GM12878 (cell line): ENCODE measurements at regions not wholly inside any gene's neighbourhood (a gene's known extent, or its start where the extent isn't known, plus 50 kb on each side); places are given as distances from the start of the nearest gene placed in this dataset.

Source experiments
- CHD4 ChIP-seq: fragments of 200-600 bp; sonication (generic); IDR thresholded peaks from 2 replicates; pipeline ENCODE4 v1.6.1; 2016; ENCODE audit warnings: mild to moderate bottlenecking
- CTCF ChIP-seq, 3 experiments: IDR thresholded peaks in 2 of 3; conservative IDR thresholded peaks in 1 of 3; 2 replicates each; pipeline ENCODE4 v1.5.1; 2011; ENCODE audit warnings: low read depth in 3 of 3, low read length in 3 of 3, mild to moderate bottlenecking in 3 of 3, control low read depth in 2 of 3, moderate library complexity in 2 of 3, inconsistent platforms in 1 of 3, mixed read lengths in 1 of 3; ENCODE audit not compliant: control insufficient read depth in 2 of 3, insufficient read depth in 1 of 3; ENCODE audit errors: extremely low read depth in 1 of 3
- ESRRA ChIP-seq: IDR thresholded peaks from 2 replicates; pipeline ENCODE4 v1.6.1; 2012; ENCODE audit warnings: mild to moderate bottlenecking, low read length, improper control_type of control experiment
- HDAC2 ChIP-seq: fragments of 200-600 bp; sonication (generic); IDR thresholded peaks from 2 replicates; pipeline ENCODE4 v1.6.1; 2017
- MYC ChIP-seq: IDR thresholded peaks from 2 replicates; pipeline ENCODE4 v1.6.1; 2011; ENCODE audit warnings: mild to moderate bottlenecking, low read length, moderate library complexity, inconsistent platforms; ENCODE audit not compliant: insufficient read depth, insufficient replicate concordance, insufficient read length, severe bottlenecking
- POLR2AphosphoS5 ChIP-seq: IDR thresholded peaks from 2 replicates; pipeline ENCODE4 v1.6.1; 2011; ENCODE audit warnings: mild to moderate bottlenecking, low read length, inconsistent platforms
- SPI1 ChIP-seq: IDR thresholded peaks from 2 replicates; pipeline ENCODE4 v1.6.1; 2011; ENCODE audit warnings: low read depth, mild to moderate bottlenecking, low read length, moderate library complexity, borderline replicate concordance; ENCODE audit not compliant: insufficient read depth
- USF1 ChIP-seq: IDR thresholded peaks from 2 replicates; pipeline ENCODE4 v1.6.1; 2011; ENCODE audit warnings: borderline replicate concordance, low read depth, mild to moderate bottlenecking, moderate library complexity, mixed read lengths, low read length; ENCODE audit not compliant: insufficient read depth; ENCODE audit errors: extremely low read length
- ZBTB33 ChIP-seq: fragments of 450-650 bp; IDR thresholded peaks from 2 replicates; pipeline ENCODE4 v1.6.1; 2017; ENCODE audit warnings: mild to moderate bottlenecking

GRCh38 chr20:51958099-51959065, 156.1 kb upstream of the SALL4 start:
- no peak for TF ChIP-seq ZBTB33
- no peak for TF ChIP-seq CTCF (IDR thresholded peaks at IDR 0.05 in 2 of 3, conservative IDR thresholded peaks at IDR 0.05 in 1 of 3; ENCODE audit: control insufficient read depth in 2 of 3, extremely low read depth in 1 of 3, insufficient read depth in 1 of 3, low read depth in 3 of 3, low read length in 3 of 3)
- TF ChIP-seq HDAC2 = no peak
- no peak for TF ChIP-seq ESRRA
- TF ChIP-seq POLR2AphosphoS5 = no peak
- TF ChIP-seq MYC = no peak
- no peak for TF ChIP-seq USF1
- TF ChIP-seq CHD4 = no peak
- TF ChIP-seq SPI1 = no peak
